Daoy (cell line): ENCODE measurements at regions not wholly inside any gene's neighbourhood (a gene's known extent, or its start where the extent isn't known, plus 50 kb on each side); places are given as distances from the start of the nearest gene placed in this dataset.

Experiments used
- DNase-seq: peaks from one replicate; pipeline ENCODE4 v3.0.0-alpha.2; 2015; ENCODE audit warnings: low read depth

GRCh38 chr4:136106753-136107152 lies 1425.5 kb downstream of the PCDH18 start:
- DNase-seq: no peak

DNA sequence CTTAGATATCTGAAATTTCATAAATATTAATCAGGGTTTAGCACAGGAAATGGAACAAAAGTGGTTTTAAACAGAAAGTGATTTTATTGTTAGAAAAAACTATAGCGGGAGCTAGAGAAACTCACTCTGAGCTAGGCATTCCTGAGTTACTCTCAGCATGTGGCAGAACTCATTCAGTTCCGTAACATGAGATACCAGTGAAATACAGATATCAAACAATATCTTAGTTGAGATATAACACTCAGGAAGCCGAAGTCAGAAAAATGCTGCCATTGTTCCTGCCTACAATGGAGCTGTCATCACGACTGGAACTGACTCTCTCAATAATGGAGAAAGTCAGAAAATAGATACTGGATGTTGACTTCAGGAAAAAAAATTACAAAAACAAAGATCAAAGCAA lies 1428.7 kb downstream of the PCDH18 start:
- no peak for DNase-seq

GRCh38 chr4:136097676-136098075 lies 1434.6 kb downstream of the PCDH18 start:
- DNase-seq: no peak

DNA sequence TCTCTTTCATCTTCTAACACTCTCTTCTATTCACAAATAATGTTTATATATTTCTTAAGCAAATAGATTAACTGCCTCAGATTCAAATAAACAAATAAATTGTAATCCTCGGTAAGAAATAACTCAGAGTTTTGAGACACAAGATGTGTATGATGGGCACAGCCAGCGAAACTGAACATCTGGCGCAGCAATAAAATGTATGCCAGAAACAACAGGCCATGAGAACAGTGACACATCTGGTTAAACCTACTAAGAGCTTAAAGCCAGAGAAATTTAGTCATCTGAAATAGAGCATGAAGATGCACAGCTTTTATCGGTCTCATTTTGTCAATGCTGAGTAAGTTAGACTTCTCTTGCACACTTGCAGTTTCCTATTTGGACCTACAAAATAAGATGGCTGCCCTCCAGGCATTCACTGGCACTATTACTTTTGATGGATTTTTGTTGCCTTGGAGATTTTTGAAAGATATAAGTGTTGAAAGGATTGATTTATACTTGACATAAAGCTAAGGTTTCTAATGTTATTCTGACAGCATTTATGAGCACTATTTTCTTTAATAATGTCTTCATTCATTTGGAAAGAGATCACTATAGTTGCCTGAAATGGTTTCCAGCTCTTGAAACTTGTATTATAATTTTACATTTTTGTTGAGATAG lies 1444.0 kb downstream of the PCDH18 start:
- DNase-seq: no peak

DNA sequence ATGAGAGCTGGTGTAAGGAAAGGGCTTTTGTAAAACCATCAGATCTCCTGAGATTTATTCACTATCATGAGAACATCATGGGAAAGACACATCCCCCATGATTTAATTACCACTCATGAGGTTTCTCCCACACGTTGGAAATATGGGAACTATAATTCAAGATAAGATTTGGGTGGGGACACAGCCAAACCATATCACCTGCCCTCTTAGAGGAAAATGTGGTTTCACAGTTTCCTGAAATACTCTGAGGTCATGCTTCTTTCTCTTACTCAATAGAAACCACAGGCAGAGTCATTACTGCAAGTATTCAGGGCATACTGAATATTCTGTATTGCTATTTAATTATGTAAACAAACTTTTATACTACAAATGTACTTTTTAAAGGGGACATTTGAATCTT lies 1453.3 kb downstream of the PCDH18 start:
- DNase-seq: no peak

- no peak for DNase-seq
These were observed 1475.5 kb downstream of the PCDH18 start for GRCh38 chr4:136056748-136057147.

DNA sequence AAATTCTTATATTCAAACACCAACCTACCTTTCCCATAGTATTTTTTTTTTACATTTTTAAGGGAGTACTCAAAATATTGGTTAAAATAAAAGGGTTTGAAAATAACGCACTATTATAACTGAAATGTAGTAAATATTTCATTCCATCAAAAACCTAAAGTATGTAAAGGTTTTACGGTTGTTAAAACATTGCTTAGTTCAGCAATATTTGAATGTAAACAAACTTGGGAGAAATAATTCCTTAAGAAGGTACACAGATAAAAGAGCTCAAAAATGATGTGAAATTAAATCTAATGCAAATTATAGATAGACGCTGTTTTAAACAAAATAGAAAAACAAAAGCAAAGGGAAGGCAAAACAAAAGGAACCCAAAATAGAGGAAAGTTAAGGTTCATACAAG lies 1476.9 kb downstream of the PCDH18 start:
- DNase-seq: no peak

GRCh38 chr4:136036744-136037143 lies 1495.5 kb downstream of the PCDH18 start:
- peak; percentile 22 for DNase-seq

DNA sequence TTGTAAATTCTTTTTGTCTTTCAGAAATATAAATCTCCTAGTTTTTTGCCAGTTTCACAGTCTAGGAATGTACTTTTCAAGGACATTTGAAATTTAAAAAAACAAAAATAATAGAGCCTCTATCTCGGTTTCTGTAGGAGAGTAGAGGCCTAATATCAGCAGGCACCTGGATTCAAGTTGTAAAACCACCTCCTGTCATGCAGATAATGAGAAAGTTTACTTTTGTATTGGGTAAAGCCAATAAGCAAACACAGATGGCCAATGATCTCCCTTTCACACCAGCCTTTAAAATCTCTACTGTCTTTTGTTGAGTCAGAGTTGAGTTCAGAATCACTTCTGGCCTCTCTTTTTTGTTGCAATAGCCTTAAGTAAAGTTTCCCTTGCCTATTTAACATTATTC lies 1499.9 kb downstream of the PCDH18 start:
- no peak for DNase-seq

- no peak for DNase-seq
These were observed 1506.8 kb downstream of the PCDH18 start for GRCh38 chr4:136025540-136025939.

GRCh38 chr4:136017556-136017955 lies 1514.7 kb downstream of the PCDH18 start:
- DNase-seq: no peak

DNA sequence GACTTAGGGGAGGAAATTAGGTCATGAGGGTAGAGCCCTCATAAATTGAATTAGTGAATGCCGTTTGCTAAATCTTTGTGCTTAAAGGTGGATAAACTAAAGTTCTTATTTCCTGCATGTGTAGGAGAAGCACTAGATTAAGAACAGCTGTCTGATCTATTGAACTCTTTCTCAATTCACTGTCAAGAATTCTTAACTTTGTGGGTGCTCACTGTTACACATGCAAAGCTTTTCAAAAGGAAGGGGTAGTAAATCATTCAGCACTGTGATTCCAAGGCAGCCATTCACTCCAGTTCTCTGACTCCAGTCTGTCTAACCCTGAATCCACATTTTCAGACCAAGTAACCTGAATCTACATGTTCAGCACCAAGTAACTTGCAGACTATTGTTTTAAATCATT lies 1520.1 kb downstream of the PCDH18 start:
- DNase-seq: no peak

- DNase-seq: no peak
These were observed 1522.9 kb downstream of the PCDH18 start for GRCh38 chr4:136009258-136009832.

- DNase-seq: no peak
These were observed 1524.3 kb downstream of the PCDH18 start for GRCh38 chr4:136007991-136008390.

DNA sequence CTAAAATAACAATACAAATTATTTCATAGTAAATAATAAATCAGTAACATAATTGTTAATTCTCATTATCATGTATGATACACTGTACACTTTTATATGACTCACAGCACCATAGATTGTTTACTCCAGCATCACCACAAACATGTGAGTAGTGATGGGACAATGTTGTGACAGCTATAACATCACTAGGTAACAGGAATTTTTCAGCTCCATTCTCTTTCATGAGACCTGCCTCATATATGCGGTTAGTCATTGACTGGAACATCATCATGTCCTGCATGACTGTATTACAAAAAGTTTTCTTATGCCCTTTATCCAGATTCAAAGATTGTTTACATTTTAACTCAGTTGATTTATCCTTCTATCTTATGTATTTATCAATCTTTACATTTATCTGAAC lies 1530.0 kb downstream of the PCDH18 start:
- no peak for DNase-seq

DNA sequence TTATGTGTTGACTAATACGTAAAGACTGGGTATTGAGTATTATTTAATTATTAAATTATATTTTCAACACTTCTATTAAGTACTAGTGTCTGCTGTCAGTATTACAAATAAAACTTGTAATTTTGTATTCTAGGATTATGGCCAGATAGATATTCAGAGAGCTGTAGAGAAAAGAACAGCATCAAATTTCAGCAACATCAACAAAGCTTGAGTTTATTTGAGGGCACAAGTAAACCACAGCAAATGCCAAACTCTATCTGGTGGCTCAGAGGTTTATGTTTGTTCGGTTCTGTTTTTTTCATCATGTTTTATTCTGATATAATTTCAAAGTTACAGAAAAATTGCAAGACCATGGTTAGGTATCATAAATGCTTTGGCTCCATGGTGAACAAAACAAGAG lies 1530.5 kb downstream of the PCDH18 start:
- no peak for DNase-seq

DNA sequence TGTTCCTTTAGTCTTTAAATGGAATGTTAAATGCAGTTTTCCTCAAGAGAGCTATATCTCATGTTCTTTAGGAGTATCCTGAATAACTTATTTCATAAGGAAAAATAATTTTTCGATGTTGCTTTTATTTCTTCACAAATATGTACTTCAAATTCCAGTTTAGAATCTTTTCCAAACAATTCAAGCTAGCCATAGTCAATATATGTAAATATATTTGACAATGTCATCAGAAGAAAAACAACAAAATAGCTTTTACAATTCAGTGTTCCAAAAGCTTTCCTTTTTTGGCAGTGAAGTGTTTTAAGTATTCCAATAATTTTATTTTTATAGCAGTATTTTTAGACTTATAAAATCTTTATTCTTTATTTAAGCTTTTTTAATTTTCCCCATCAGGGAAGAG lies 1532.0 kb downstream of the PCDH18 start:
- DNase-seq: no peak

GRCh38 chr4:135994360-135994759 lies 1537.9 kb downstream of the PCDH18 start:
- no peak for DNase-seq

GRCh38 chr4:135976860-135977259 lies 1555.4 kb downstream of the PCDH18 start:
- DNase-seq: no peak

- DNase-seq: no peak
These were observed 1565.4 kb downstream of the PCDH18 start for GRCh38 chr4:135966936-135967335.

- no peak for DNase-seq
These were observed 1569.3 kb downstream of the PCDH18 start for GRCh38 chr4:135963009-135963408.

GRCh38 chr4:135949931-135950330 lies 1582.4 kb downstream of the PCDH18 start:
- DNase-seq: no peak

- no peak for DNase-seq
These were observed 1583.5 kb downstream of the PCDH18 start for GRCh38 chr4:135948797-135949196.

GRCh38 chr4:135941671-135942070 lies 1590.6 kb downstream of the PCDH18 start:
- DNase-seq: no peak
